ENCODE measurements at regions not wholly inside any gene's neighbourhood (a gene's known extent, or its start where the extent isn't known, plus 50 kb on each side); places are given as distances from the start of the nearest gene placed in this dataset.

- no peak overlapping the region for H2BK12ac ChIP-seq (ENCODE audit: low read length in 2 of 2)
- H3K27me3 ChIP-seq (ENCODE audit: control insufficient read depth in 1 of 2, insufficient read depth in 1 of 2, low read length in 2 of 2): no peaks in the 10 kb centered on the region
- H2BK120ac ChIP-seq (ENCODE audit: low read depth, low read length): no peak overlapping the region
- WGBS: 69% methylated on average over 2 of the region's 2 CpGs
- no peak overlapping the region for H3K14ac ChIP-seq (ENCODE audit: low read length in 2 of 2)
- H3K23ac ChIP-seq (ENCODE audit: low read length in 2 of 2): no peak overlapping the region
- H3K18ac ChIP-seq (ENCODE audit: low read depth in 1 of 2, low read length in 2 of 2): no peak overlapping the region
- no peaks in the 10 kb centered on the region for H3K4me1 ChIP-seq (ENCODE audit: control insufficient read depth, insufficient read depth, low read depth, low read length)
- no peak overlapping the region for H3K27ac ChIP-seq (ENCODE audit: low read length, poor library complexity, severe bottlenecking)
- H4K8ac ChIP-seq (ENCODE audit: low read length): no peak overlapping the region
- H2BK15ac ChIP-seq (ENCODE audit: low read depth, poor library complexity, severe bottlenecking): no peak overlapping the region
- H2BK5ac ChIP-seq (ENCODE audit: low read depth, low read length, poor library complexity, severe bottlenecking): no peak overlapping the region
- H4K91ac ChIP-seq (ENCODE audit: low read length): no peak overlapping the region
- DNase-seq: no peak
- H3K9me3 ChIP-seq (ENCODE audit: control insufficient read depth, low read length): peaks cover 6% of the 10 kb centered on the region
- no peak overlapping the region for H3K9ac ChIP-seq (ENCODE audit: low read length)
- no peaks in the 10 kb centered on the region for H3K36me3 ChIP-seq (ENCODE audit: control insufficient read depth in 1 of 2, insufficient read depth in 2 of 2, low read depth in 1 of 2, low read length in 2 of 2)
- H3K4ac ChIP-seq (ENCODE audit: low read depth in 1 of 2, low read length in 2 of 2): no peak overlapping the region
- no peak overlapping the region for H3K4me3 ChIP-seq (ENCODE audit: insufficient read depth in 1 of 2, low read depth in 1 of 2, low read length in 2 of 2)
- H2AK5ac ChIP-seq (ENCODE audit: low read length, severe bottlenecking): no peak overlapping the region
- H3K4me2 ChIP-seq (ENCODE audit: low read length, poor library complexity, severe bottlenecking): no peak overlapping the region
- no peaks in the 10 kb centered on the region for H3K79me1 ChIP-seq (replicated peaks; ENCODE audit: low read length, poor library complexity, severe bottlenecking)
- H2AFZ ChIP-seq (ENCODE audit: low read depth, low read length): no peak overlapping the region
Observed at GRCh38 chr3:182464513-182465145, 328.7 kb upstream of the ATP11B start.

GRCh38 chr3:182465301-182466185, 327.8 kb upstream of the ATP11B start:
- Histone ChIP-seq H2BK15ac (ENCODE audit: low read depth, poor library complexity, severe bottlenecking) (no peak overlapping the region), H2BK5ac (ENCODE audit: low read depth, low read length, poor library complexity, severe bottlenecking) (no peak overlapping the region), H3K14ac (ENCODE audit: low read length in 2 of 2) (no peak overlapping the region), H3K36me3 (ENCODE audit: control insufficient read depth in 1 of 2, insufficient read depth in 2 of 2, low read depth in 1 of 2, low read length in 2 of 2) (no peaks in the 10 kb centered on the region), H2AK5ac (ENCODE audit: low read length, severe bottlenecking) (no peak overlapping the region), H3K4me2 (ENCODE audit: low read length, poor library complexity, severe bottlenecking) (no peak overlapping the region), H2BK12ac (ENCODE audit: low read length in 2 of 2) (no peak overlapping the region), H2AFZ (ENCODE audit: low read depth, low read length) (no peak overlapping the region), H3K23ac (ENCODE audit: low read length in 2 of 2) (no peak overlapping the region), H3K4me3 (ENCODE audit: insufficient read depth in 1 of 2, low read depth in 1 of 2, low read length in 2 of 2) (no peak overlapping the region), H3K27me3 (ENCODE audit: control insufficient read depth in 1 of 2, insufficient read depth in 1 of 2, low read length in 2 of 2) (no peaks in the 10 kb centered on the region), H3K18ac (ENCODE audit: low read depth in 1 of 2, low read length in 2 of 2) (no peak overlapping the region), H4K8ac (ENCODE audit: low read length) (no peak overlapping the region), H3K9me3 (ENCODE audit: control insufficient read depth, low read length) (peaks cover 6% of the 10 kb centered on the region), H3K4ac (ENCODE audit: low read depth in 1 of 2, low read length in 2 of 2) (no peak overlapping the region), H3K9ac (ENCODE audit: low read length) (no peak overlapping the region), H3K27ac (ENCODE audit: low read length, poor library complexity, severe bottlenecking) (no peak overlapping the region), H2BK120ac (ENCODE audit: low read depth, low read length) (no peak overlapping the region), H3K4me1 (ENCODE audit: control insufficient read depth, insufficient read depth, low read depth, low read length) (no peaks in the 10 kb centered on the region), H3K79me1 (replicated peaks; ENCODE audit: low read length, poor library complexity, severe bottlenecking) (no peaks in the 10 kb centered on the region), H4K91ac (ENCODE audit: low read length) (no peak overlapping the region)
- no peak for DNase-seq
- WGBS: 86% methylated on average over 3 of the region's 3 CpGs

- Histone ChIP-seq H4K8ac (ENCODE audit: low read length) (no peak overlapping the region), H3K4me2 (ENCODE audit: low read length, poor library complexity, severe bottlenecking) (no peak overlapping the region), H3K9me3 (ENCODE audit: control insufficient read depth, low read length) (peaks cover 7% of the 10 kb centered on the region), H3K18ac (ENCODE audit: low read depth in 1 of 2, low read length in 2 of 2) (no peak overlapping the region), H3K4me1 (ENCODE audit: control insufficient read depth, insufficient read depth, low read depth, low read length) (no peaks in the 10 kb centered on the region), H2BK15ac (ENCODE audit: low read depth, poor library complexity, severe bottlenecking) (no peak overlapping the region), H3K27ac (ENCODE audit: low read length, poor library complexity, severe bottlenecking) (no peak overlapping the region), H3K79me1 (replicated peaks; ENCODE audit: low read length, poor library complexity, severe bottlenecking) (no peaks in the 10 kb centered on the region), H3K36me3 (ENCODE audit: control insufficient read depth in 1 of 2, insufficient read depth in 2 of 2, low read depth in 1 of 2, low read length in 2 of 2) (no peaks in the 10 kb centered on the region), H3K4me3 (ENCODE audit: insufficient read depth in 1 of 2, low read depth in 1 of 2, low read length in 2 of 2) (no peak overlapping the region), H3K4ac (ENCODE audit: low read depth in 1 of 2, low read length in 2 of 2) (no peak overlapping the region), H3K27me3 (ENCODE audit: control insufficient read depth in 1 of 2, insufficient read depth in 1 of 2, low read length in 2 of 2) (no peaks in the 10 kb centered on the region), H2BK120ac (ENCODE audit: low read depth, low read length) (no peak overlapping the region), H2AK5ac (ENCODE audit: low read length, severe bottlenecking) (no peak overlapping the region), H2BK12ac (ENCODE audit: low read length in 2 of 2) (no peak overlapping the region), H2BK5ac (ENCODE audit: low read depth, low read length, poor library complexity, severe bottlenecking) (no peak overlapping the region), H2AFZ (ENCODE audit: low read depth, low read length) (no peak overlapping the region), H3K14ac (ENCODE audit: low read length in 2 of 2) (no peak overlapping the region), H3K23ac (ENCODE audit: low read length in 2 of 2) (no peak overlapping the region), H4K91ac (ENCODE audit: low read length) (no peak overlapping the region), H3K9ac (ENCODE audit: low read length) (no peak overlapping the region)
- no peak for DNase-seq
- WGBS: no CpG with 5 or more reads among the region's 2 CpGs
Observed at GRCh38 chr3:182469086-182469485, 324.2 kb upstream of the ATP11B start.

- H3K4ac ChIP-seq (ENCODE audit: low read depth in 1 of 2, low read length in 2 of 2): no peak overlapping the region
- no peak overlapping the region for H2BK12ac ChIP-seq (ENCODE audit: low read length in 2 of 2)
- no peak overlapping the region for H2AFZ ChIP-seq (ENCODE audit: low read depth, low read length)
- no peak overlapping the region for H3K27ac ChIP-seq (ENCODE audit: low read length, poor library complexity, severe bottlenecking)
- no peak overlapping the region for H2AK5ac ChIP-seq (ENCODE audit: low read length, severe bottlenecking)
- DNase-seq: no peak
- 80% methylated on average over 1 of the region's 1 CpG for WGBS
- no peaks in the 10 kb centered on the region for H3K27me3 ChIP-seq (ENCODE audit: control insufficient read depth in 1 of 2, insufficient read depth in 1 of 2, low read length in 2 of 2)
- H3K4me2 ChIP-seq (ENCODE audit: low read length, poor library complexity, severe bottlenecking): no peak overlapping the region
- H2BK5ac ChIP-seq (ENCODE audit: low read depth, low read length, poor library complexity, severe bottlenecking): no peak overlapping the region
- H4K91ac ChIP-seq (ENCODE audit: low read length): no peak overlapping the region
- no peaks in the 10 kb centered on the region for H3K36me3 ChIP-seq (ENCODE audit: control insufficient read depth in 1 of 2, insufficient read depth in 2 of 2, low read depth in 1 of 2, low read length in 2 of 2)
- H3K9me3 ChIP-seq (ENCODE audit: control insufficient read depth, low read length): peaks cover 7% of the 10 kb centered on the region
- no peak overlapping the region for H3K18ac ChIP-seq (ENCODE audit: low read depth in 1 of 2, low read length in 2 of 2)
- no peak overlapping the region for H3K4me3 ChIP-seq (ENCODE audit: insufficient read depth in 1 of 2, low read depth in 1 of 2, low read length in 2 of 2)
- no peak overlapping the region for H3K23ac ChIP-seq (ENCODE audit: low read length in 2 of 2)
- no peak overlapping the region for H4K8ac ChIP-seq (ENCODE audit: low read length)
- no peak overlapping the region for H3K14ac ChIP-seq (ENCODE audit: low read length in 2 of 2)
- H3K4me1 ChIP-seq (ENCODE audit: control insufficient read depth, insufficient read depth, low read depth, low read length): no peaks in the 10 kb centered on the region
- H3K79me1 ChIP-seq (replicated peaks; ENCODE audit: low read length, poor library complexity, severe bottlenecking): no peaks in the 10 kb centered on the region
- H3K9ac ChIP-seq (ENCODE audit: low read length): no peak overlapping the region
- H2BK120ac ChIP-seq (ENCODE audit: low read depth, low read length): no peak overlapping the region
- no peak overlapping the region for H2BK15ac ChIP-seq (ENCODE audit: low read depth, poor library complexity, severe bottlenecking)
Observed at GRCh38 chr3:182470187-182470586, 323.1 kb upstream of the ATP11B start.
